Fibroblast of skin of right biceps (primary cell): ENCODE measurements at regions not wholly inside any gene's neighbourhood (a gene's known extent, or its start where the extent isn't known, plus 50 kb on each side); places are given as distances from the start of the nearest gene placed in this dataset.

Source experiments
- DNase-seq: peaks from one replicate; pipeline ENCODE4 v3.0.0-alpha.2; 2013

DNA sequence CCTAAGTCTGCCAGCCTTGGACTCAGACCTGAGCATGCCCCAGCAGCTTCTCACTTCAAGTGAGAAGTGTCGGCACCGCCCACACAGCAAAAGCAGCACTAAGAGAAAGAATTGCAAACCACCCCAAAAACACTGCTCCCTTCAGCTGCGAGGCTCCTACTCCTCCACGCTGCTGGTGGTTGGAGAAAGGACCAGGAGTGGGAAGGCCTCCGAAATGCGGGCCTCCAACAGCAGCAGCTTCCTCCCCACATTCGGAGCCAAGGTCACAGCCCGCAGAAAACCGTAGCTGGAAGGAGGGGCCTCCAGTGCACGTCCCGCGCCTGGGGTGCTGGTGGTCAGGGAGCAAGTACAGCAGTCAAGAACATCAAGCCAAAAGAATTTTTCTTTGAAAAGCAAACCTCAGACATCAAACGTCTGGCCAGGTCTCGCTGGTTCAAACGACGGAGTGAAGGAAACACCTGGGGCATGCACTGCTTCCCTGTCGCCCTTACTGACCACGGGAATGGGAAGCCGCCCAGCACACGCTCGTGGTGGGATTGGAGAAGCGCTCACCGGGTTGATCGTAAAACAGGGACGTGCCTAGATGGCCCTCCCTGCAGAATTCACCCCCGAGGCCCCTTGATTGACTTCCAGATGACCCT lies 185.6 kb upstream of the CST7 start:
- DNase-seq: no peak

DNA sequence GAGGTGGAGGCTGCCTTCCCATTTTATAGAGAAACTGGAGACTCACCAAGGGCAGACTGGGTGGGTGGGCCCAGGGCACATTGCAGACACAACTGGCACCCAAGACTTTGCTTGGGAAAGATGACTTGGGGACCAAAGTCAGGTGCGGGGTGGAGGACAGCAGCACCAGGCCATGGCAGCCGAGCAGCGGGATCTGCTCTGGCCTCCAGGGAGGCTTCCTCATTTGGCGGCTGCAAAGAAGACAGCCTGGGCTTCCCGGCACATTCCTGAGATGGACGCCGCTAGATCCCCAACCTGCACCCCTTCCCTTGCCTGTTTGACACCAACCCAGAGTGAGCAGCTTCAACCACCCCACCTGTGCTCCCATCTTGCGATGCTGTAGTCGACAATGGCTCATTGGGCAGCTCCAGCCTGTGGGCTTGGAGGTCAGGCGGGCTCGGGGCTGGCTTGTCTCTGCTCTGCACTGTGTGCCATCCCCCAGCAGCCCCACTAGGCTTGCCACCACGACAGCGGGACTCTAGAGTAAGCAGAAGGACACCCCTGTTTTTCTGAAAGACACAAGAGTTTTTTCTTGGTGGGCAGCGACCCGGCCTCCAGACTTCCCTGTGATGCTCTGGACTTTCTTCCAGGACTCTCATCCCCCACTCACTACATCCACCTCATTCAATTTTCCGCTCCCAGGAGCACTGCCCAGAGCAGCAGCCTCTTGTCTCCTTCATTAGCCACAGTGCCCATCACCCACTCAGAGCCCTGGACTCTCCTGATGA lies 184.9 kb upstream of the CST7 start:
- DNase-seq: no peak

DNA sequence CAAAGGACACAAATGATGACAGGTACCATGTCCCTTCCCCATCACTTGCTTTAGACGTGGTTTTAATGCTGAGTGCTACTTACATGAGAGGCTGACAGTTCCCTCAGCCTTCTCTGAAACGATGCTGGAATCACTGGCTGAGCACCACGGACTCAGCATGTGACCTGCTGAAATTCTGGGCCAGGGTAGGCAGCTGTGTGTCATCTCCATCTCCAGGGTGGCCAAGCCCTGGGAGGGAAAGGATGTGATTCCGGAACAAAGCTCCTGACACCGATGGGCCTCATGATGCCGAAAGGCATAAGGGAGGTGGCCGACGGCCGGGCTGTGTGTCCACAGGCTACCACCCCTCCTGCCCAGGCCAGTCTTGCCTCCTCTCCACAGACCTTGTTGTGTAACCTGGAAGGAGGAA lies 184.3 kb upstream of the CST7 start:
- no peak for DNase-seq

DNA sequence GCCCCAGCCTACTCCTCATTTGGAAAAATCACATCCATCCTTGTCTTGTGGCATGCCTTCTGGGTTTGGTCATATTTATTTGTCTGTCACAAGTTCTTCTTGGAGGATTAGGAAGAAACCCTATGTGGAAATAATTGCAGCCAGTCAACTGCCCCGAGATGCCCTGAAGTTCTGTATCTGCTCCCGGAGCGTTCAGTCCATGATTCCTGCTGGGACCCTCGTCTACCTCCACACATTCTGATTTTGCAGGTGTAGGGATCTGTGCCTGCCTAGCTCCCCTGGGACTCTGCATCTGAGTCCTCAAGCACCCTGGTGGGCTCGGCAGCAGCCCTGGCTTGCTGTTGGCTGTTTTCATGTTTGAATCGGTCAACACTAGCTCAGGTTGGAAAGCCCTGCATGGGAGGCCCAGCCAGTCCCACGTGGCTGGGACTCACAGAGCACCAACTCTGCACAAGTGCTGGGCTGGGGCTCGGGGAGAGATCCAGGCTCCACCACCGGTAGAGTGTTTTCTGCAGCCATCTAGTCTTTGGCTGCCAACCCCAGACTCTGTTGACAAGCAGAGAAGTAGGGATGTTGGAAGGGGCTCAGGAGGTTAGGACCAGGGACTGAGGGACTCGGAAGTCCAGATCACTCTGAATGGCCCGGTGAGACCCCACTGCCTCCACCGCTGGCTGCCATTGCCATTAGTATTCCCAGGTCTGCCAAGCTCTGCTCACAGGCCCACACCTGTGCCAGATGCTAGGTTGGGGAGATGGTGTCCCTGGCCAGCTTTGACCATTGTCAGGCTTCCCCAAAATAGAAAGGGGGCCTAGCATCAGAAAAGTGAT lies 183.5 kb upstream of the CST7 start:
- no peak for DNase-seq

DNA sequence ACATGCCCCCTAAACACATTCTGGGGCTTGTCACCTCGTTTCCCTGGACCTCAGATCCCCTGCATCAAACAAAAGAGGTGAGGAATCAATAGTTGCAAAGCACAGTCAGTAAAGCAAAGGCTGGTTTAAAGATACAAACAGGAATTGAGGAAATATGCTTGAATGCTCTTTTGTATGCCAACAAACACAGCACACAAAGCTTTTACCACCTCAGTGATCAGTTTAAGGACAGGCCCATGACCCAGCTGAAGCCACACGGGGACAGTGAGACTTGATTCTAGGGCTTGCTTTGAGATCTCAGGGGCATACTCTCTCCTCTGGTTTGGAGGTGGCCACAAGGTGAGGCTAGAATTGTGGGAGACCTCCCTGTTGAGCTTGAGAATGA lies 182.9 kb upstream of the CST7 start:
- DNase-seq: no peak

DNA sequence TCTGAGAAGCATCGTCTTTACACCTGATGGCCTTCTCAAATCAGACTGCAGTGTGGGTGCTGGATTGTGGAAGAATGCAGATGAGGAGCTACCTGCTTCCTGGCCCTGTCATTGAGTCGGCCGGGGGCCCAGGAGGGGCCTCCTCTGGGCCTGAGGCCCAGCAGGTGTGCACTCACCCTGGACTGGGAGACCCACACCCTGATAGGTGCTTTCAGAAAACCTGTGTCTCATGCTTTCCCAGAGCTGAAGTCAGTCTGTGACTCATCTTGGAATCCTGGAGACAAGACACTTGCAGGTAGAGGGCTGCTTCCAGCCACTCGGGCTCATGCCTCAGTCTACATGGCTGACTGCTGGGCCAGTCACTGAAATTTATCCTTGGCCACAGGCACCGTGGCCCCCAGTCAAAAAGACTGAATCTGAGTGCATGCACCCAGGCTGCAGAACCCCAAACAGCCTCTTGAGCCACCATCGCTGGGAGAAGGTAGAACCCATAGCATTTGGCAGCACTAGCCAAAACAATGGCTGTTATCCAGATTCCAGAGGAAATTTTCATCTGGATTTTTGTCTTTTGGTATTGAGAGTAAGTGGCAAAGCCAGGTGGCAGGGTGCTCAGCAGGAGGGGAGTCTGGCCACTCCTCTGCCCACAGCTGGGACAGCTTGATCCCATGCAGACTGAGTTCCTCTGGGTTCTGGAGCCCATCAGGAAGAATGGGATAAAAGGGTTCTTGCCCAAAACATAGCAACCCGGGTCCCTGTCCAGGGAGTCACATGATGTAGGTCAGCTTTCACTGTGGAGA lies 182.0 kb upstream of the CST7 start:
- DNase-seq: no peak

DNA sequence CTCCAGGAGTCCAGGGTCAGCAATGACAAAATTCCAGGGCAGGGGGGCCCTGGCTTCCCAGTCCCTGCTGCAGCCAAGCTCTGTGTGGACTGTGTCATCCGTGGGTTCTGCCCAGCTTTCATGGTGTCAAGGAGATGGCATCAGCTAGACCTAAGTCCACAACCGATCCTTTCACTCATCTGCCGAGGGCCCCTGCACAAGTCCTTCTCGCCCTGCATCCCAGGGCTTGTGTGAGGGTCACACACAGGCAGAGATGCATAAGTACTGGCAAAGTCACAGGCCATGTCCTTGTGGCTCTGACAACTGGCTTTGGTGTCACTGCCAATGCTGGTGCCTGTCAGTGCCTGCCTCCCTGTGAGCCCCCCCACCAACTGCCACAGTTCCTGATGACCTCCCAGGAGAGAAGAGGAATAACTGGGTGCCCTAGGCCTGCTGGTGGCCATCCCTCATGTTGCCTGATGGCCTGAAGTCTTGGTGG lies 181.4 kb upstream of the CST7 start:
- no peak for DNase-seq

DNA sequence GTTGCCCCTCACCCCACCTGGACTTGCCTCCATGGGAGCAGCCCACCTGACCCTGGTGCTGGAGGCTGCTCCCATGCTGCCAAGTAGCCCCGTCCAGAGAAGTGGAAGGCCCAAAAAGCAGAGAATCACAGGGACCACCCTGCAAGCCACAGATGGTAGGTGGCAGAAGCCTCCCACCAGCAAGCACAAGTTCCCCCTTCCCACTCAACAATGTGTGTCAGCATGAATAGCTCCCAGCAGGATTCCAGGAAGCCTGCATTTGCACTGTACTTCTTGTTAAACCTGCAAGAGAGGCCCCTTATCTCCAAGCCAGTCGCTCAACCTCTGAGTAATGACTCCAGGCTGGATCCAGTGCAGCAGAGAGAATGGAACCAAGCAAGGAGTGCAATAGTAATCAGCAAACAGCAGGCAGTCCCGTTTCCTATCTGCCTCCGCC lies 180.8 kb upstream of the CST7 start:
- peak; percentile 19 for DNase-seq

DNA sequence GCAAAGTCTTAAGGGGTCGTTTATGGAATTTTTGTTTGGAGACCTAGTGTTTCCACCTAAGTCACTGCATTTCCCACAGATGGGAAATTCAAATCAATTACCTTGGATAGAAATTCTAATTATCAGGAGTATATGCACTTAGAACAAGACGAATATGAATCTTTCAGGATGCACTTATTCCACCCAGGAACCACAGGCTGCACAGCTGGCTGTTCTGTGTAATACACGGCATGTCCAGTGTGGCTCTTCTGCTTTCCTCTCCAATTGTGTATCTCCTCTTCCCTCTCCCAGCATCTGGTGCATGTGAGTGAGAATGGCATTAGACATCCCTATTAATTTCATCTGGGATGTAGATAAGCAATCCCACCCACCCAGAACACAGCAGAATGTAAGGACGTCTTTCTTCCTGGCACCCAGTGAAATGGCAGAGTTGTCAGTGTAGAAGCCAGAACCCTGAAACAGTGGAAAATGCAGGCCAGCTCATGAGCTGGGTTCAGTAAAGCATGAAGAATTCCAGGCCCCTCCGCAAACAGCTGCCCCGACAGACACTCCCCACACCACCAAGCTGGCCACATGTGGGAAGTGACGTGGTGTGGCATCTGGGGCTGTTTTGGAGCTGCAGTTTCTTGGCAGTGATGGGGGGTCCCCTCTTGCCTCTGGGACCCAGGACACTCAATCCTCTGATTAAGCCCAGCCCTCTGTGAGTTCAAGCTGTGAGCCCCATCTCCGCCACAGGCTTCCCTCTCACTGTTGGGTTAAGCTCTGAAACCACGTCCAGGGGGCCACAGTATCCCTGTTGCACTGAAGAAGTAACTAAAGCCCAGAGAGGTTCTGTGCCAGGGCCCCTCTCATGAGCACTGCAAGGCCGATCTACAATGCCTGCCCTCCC lies 180.1 kb upstream of the CST7 start:
- DNase-seq: no peak

DNA sequence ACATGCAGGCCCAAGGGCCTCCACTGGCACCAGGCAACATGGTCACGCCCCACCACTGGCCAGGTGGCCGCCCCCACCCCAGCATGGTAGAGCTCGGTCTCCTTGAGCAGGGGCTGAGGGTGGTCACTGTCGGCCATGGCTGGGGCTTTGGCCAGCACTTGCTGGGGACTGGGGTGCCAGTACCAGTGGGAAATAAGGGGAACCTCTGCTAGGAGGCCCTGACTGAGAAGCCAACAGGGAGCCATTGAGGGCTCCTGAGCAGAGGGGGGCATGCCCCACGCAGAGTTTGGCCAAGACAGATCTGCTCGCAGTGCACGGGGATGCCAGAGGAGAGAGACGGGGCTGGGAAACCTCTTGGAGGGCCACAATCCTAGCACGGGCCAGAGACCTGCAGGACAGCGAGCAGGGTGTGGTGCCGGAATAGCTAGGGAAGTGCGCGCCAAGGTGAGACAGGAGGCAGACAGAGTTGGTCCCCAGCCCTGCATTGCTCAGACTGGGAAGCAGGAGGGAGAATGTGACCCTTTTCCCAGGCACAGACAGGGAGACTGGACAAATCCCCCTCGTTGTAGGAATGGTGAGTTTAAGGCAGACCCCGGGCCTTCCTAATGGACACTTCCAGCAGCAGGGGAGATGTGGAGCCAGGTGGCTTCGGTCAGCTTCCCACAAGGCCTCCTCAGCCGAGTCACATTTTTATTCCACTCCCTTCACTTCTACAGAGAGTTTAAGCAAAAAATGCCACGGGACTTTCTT lies 179.0 kb upstream of the CST7 start:
- no peak for DNase-seq

DNA sequence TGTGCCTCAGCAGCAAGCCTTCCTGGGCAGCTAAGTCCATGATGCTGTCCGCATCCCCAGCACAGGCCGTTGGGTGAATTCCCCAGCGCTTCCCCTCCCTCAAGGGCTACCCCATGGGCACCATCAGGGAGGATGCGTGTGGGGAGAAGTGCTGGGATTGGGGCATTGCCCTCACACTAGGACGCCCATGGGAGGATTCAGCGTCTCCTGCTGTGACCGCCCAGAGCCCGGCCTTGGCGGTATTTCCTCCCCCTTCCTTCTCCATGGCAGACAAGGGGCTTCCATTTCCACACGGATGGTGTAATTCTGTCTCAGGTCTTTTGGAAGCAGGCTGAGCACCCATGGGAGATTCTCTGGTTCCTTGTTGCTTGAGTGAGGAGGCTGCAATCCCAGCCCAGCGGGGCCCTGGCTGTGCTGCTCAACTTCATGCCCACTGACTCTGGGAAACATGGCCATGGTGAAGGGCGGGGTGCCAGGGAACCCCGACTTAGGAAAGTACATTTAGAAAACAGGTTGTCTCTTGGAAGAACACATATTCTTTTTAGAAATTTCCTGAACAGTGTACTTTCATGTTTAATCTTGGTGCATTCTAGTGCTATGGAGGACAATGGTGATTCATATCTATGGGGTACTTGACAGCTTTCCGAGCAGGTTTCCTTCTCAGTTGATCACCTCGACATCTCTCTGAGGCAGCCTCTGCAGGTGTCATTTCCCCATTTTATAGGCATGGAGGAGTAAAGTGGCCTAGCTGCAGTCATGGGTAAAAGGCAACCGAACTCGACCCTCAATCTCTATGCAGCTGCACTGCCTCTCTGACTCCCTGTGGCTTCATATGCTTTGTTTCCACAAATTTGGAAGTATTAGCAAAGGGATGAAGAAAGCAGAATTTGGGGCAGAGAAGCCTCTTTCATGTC lies 178.2 kb upstream of the CST7 start:
- no peak for DNase-seq

DNA sequence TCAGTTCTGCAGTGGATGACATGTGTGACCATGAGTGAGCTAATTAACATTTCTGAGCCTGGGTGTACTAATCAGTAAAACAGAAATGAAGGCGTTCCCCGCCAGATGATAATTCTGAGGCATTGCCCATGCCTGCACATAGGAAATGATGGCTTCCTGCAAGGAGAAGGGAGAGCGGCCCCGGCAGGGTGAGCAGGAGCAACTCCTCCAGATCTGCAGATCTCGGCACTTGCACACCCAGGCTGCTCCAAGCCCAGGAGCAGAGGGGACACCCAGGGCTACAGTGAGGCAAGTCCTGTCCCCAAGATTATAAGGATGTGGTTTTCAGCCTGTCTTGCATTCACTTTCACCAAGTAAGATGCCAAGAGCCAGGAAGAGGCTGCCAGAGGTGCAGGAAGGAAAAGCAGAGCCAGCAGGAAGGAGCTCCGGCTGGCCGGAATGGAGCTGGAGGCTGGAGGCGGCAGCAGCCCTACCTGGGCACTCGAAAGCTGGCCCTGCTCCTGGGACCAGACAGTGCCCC lies 177.5 kb upstream of the CST7 start:
- no peak for DNase-seq

DNA sequence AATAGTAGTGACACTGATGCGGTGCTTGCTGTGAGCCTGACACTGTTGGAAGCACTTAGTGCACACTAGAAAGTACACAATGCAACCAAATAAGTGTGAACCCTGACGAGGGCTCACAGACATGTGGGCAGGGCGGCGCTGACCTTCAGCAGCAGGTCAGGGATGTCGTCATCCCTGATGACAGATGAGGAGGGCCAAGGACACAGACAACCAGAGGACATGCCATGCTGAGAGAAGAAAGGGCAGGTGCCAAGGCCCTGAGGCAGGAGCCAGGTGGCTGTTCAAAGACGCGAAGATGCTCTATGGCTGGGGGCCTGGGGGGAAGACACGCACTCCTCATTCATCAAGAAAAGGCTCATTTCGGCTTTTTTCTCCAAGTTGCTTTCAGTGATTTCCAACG lies 176.4 kb upstream of the CST7 start:
- DNase-seq: no peak

DNA sequence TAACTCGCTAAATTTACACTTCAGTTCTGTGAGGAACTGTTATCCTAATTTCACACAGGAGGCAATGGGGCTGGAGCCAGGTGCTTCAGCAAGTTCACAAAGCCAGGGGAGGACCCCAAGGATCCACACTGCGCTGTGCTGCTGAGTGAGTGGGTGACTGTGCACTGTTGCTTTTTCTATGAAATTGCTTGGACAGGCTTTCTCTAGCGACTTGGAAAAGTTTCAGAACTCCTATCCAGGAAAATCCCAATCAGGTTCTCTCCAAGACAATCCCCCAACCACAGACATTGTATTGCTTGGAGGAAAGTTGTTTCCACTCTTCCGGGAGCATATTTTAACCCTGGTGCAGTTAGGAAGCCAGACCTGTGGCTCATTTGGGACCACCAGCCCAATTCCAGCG lies 175.9 kb upstream of the CST7 start:
- DNase-seq: peak; percentile 37

DNA sequence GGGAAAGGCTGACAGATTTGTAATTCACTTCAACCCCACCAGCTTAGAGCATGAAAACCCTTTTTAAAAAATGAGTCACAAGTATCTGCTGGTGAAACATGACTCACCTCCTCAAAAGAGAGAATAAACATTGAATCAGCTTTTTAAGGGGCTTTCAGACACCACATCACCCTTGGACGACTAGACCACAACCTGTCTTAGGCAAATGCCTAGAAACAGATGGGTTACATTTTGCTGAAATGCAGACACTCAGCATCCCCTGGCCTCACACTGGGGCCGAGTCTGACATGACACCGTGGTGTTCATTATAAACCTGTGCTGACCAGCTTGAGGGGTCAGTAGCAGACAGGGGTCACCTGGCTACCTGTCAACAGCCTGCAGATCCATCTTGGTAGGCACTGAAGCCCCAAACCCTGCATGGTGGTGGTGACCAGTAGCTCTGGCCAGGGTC lies 175.3 kb upstream of the CST7 start:
- peak; percentile 95 for DNase-seq

DNA sequence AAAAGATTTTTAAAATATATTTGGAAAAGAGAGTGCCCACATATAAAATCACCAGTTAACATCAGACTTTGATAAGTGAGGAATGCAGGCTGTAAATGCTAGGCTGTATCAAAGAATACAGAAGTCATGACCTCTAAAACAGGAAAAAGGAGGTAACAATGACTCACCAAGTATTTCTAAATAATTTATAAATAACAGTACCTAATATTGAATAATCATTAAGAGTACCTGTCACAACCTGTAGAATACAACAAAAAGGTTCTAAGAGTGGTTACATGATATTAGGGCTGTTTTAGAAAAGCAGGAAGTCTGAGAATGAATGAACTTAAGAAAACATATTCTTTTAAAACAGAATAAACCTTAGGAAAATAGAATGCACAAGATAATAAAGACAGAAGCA lies 173.1 kb upstream of the CST7 start:
- DNase-seq: no peak

DNA sequence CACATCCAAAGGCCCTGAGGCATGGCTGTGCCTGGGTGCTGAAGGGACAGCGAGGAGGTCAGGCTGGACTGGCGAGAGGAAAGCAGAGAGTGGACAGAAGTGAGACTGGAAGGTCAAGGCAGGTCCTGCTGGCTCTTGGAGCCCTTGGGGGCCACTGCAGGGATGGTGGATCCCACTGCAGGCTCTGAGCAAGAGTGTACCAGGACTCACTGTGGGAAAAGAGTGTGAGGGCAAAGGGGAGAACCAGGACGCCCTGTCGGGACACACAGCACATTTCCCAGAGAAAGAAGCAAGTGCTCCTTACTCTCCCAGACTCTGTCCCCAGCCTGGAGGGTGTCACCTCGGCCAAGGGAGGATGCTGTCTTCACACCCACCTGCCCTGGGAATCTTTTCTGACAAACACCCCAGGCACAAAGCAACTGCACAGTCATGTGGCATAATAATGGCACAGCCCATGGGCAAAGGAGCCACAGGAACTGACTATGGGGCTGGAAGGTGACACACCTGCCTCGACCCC lies 172.3 kb upstream of the CST7 start:
- no peak for DNase-seq

DNA sequence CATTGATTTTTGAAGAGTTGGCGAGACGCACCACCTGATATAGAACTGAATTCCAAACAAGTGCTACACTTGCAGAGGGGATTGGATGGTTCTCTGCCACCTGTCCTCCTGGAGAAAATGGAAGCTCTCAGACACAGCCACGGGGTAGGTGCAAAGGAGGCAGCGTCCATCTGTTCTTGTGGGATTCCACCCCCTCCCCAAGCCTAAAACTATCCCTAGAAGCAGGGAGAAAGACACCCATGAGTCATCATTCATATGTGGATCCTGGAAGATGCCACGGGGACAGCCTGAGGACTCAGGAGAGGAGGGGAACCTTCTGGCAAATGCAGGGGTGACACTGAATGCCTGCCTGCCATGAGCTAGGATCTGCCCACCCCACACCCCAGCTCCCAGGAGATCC lies 171.3 kb upstream of the CST7 start:
- DNase-seq: peak; percentile 19

DNA sequence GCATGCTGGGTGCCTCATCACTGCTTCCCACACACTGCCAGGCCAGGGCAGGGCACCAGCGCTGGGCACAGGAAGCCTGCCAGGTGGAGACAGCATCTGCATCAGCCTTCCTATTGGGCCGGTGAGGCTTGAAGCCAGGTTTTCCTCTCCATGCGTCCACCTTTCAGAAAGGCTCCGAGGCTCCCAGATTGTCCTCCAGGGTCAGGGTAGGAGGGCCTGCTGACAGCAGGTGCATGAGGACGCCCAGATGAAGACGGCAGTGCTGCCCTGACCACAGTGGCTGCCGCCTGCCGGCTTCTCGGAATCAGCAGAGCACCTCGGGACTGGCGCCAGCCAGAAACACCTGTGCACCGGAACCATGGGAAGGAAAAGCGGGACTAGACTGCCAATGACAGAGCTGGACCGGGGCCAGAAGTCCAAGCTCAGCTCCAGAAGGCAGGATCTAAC lies 170.5 kb upstream of the CST7 start:
- DNase-seq: no peak
